Loucy (cell line): ENCODE measurements at regions not wholly inside any gene's neighbourhood (a gene's known extent, or its start where the extent isn't known, plus 50 kb on each side); places are given as distances from the start of the nearest gene placed in this dataset.
"Not testable (repeated sequence)": the region's sequence is repeated elsewhere in the genome, so short reads cannot be mapped to it uniquely, and the experiment has no call there.

Source experiments
- H2AFZ ChIP-seq: fragments of 200-600 bp; sonication (generic); 2 replicates; pipeline ENCODE4 v1.6.0; 2016; ENCODE audit warnings: antibody characterized with exemption, mild to moderate bottlenecking, low read length, moderate library complexity
- H3F3A ChIP-seq: fragments of 200-600 bp; 2 replicates; pipeline ENCODE4 v1.6.0; 2016; ENCODE audit warnings: antibody characterized with exemption, low read depth, mild to moderate bottlenecking
- H3K27me3 ChIP-seq: fragments of 200-600 bp; sonication (generic); 2 replicates; pipeline ENCODE4 v1.6.1; 2014; ENCODE audit warnings: low read length, mild to moderate bottlenecking; ENCODE audit not compliant: insufficient read depth, poor library complexity, severe bottlenecking
- H3K36me3 ChIP-seq: fragments of 200-600 bp; sonication (generic); 2 replicates; pipeline ENCODE4 v1.6.1; 2016; ENCODE audit warnings: low read length; ENCODE audit not compliant: insufficient read depth
- H3K4me1 ChIP-seq: fragments of 200-600 bp; sonication (generic); 2 replicates; pipeline ENCODE4 v1.5.1; 2014; ENCODE audit warnings: low read length, mild to moderate bottlenecking; ENCODE audit not compliant: insufficient read depth, poor library complexity, severe bottlenecking
- H3K4me2 ChIP-seq: fragments of 200-600 bp; sonication (generic); 2 replicates; pipeline ENCODE4 v1.6.0; 2014; ENCODE audit warnings: antibody characterized with exemption, low read length, low read depth, mild to moderate bottlenecking; ENCODE audit not compliant: poor library complexity, severe bottlenecking
- H3K4me3 ChIP-seq: fragments of 200-600 bp; sonication (generic); 2 replicates; pipeline ENCODE4 v1.5.1; 2014; ENCODE audit warnings: low read length, mild to moderate bottlenecking, mixed read lengths; ENCODE audit not compliant: poor library complexity, severe bottlenecking
- H3K79me2 ChIP-seq: fragments of 200-600 bp; sonication (generic); 2 replicates; pipeline ENCODE4 v1.6.1; 2014; ENCODE audit warnings: low read length; ENCODE audit not compliant: insufficient read depth
- H3K9ac ChIP-seq: fragments of 200-600 bp; sonication (generic); 2 replicates; pipeline ENCODE4 v1.6.0; 2014; ENCODE audit warnings: mild to moderate bottlenecking, low read depth, low read length, moderate library complexity; ENCODE audit not compliant: poor library complexity, severe bottlenecking
- H3K9me2 ChIP-seq: fragments of 200-600 bp; sonication (generic); replicated peaks from 2 replicates; pipeline ENCODE4 v1.6.1; 2016; ENCODE audit warnings: low read depth, low read length, mixed read lengths
- H3K9me3 ChIP-seq: fragments of 200-600 bp; sonication (generic); 2 replicates; pipeline ENCODE4 v1.6.1; 2014; ENCODE audit warnings: mild to moderate bottlenecking, antibody characterized with exemption, low read length, low read depth; ENCODE audit not compliant: insufficient read depth
- H4K20me1 ChIP-seq: fragments of 200-600 bp; sonication (generic); 2 replicates; pipeline ENCODE4 v1.6.0; 2014; ENCODE audit warnings: antibody characterized with exemption, low read length, mild to moderate bottlenecking; ENCODE audit not compliant: insufficient read depth, poor library complexity, severe bottlenecking
- EZH2phosphoT487 ChIP-seq: fragments of 200-600 bp; IDR thresholded peaks from 2 replicates; pipeline ENCODE4 v1.6.1; 2018; ENCODE audit warnings: antibody characterized with exemption, mild to moderate bottlenecking, moderate library complexity, borderline replicate concordance
- TF ChIP-seq, protein P1 (sequence below): fragments of 200-600 bp; sonication (generic); conservative IDR thresholded peaks from 2 replicates; pipeline ENCODE4 v1.5.1; 2014; ENCODE audit warnings: mild to moderate bottlenecking, antibody characterized with exemption, low read length

DNA sequence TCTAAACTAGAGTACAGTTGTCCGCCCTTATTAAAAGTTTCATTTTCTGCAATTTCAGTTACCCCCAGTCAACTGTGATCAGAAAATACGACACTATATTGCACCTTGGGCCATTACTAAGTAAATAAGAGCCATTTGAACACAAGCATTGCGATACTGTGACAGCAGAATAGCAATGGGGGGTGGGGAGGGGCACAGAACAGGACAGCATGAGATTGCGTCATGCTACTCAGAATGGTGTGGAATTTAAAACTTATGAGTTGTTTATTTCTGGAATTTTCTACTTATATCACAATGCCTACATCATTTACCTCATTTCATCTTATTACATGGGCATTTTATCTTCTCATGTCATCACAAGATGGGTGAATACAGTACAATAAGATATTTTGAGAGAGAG, 166.3 kb downstream of the MANEA start:
- H3K9me3 ChIP-seq: no peaks in the 10 kb centered on the region
- no peaks in the 10 kb centered on the region for H3K4me1 ChIP-seq
- no peak overlapping the region for H3K4me2 ChIP-seq
- H3K9ac ChIP-seq: no peak overlapping the region
- H2AFZ ChIP-seq: no peak overlapping the region
- no peak overlapping the region for H3K4me3 ChIP-seq
- no peaks in the 10 kb centered on the region for H4K20me1 ChIP-seq
- no peaks in the 10 kb centered on the region for H3K9me2 ChIP-seq
- no peaks in the 10 kb centered on the region for H3K27me3 ChIP-seq
- H3F3A ChIP-seq: no peaks in the 10 kb centered on the region
- TF ChIP-seq, protein P1, sequence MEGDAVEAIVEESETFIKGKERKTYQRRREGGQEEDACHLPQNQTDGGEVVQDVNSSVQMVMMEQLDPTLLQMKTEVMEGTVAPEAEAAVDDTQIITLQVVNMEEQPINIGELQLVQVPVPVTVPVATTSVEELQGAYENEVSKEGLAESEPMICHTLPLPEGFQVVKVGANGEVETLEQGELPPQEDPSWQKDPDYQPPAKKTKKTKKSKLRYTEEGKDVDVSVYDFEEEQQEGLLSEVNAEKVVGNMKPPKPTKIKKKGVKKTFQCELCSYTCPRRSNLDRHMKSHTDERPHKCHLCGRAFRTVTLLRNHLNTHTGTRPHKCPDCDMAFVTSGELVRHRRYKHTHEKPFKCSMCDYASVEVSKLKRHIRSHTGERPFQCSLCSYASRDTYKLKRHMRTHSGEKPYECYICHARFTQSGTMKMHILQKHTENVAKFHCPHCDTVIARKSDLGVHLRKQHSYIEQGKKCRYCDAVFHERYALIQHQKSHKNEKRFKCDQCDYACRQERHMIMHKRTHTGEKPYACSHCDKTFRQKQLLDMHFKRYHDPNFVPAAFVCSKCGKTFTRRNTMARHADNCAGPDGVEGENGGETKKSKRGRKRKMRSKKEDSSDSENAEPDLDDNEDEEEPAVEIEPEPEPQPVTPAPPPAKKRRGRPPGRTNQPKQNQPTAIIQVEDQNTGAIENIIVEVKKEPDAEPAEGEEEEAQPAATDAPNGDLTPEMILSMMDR: no peak
- TF ChIP-seq EZH2phosphoT487: no peak
- H3K79me2 ChIP-seq: no peaks in the 10 kb centered on the region
- H3K36me3 ChIP-seq: no peaks in the 10 kb centered on the region

DNA sequence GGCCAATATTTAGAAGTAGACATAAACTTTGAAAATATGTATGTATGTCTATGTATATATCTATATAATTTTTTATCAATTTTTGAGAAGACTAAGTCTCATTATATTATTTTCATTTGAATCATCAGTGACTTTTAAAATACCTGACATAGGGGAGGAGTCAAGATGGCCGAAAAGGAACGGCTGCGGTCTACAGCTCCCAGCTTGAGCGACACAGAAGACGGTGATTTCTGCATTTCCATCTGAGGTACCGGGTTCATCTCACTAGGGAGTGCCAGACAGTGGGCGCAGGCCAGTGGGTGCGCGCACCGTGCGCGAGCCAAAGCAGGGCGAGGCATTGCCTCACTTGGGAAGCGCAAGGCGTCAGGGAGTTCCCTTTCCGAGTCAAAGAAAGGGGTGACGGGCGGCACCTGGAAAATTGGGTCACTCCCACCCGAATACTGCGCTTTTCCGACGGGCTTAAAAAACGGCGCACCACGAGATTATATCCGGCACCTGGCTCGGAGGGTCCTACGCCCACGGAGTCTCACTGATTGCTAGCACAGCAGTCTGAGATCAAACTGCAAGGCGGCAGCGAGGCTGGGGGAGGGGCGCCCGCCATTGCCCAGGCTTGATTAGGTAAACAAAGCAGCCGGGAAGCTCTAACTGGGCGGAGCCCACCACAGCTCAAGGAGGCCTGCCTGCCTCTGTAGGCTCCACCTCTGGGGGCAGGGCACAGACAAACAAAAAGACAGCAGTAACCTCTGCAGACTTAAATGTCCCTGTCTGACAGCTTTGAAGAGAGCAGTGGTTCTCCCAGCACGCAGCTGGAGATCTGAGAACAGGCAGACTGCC, 181.1 kb downstream of the MANEA start:
- H3K9ac ChIP-seq, H3K9me3 ChIP-seq, H3K4me3 ChIP-seq: not testable (repeated sequence)

DNA sequence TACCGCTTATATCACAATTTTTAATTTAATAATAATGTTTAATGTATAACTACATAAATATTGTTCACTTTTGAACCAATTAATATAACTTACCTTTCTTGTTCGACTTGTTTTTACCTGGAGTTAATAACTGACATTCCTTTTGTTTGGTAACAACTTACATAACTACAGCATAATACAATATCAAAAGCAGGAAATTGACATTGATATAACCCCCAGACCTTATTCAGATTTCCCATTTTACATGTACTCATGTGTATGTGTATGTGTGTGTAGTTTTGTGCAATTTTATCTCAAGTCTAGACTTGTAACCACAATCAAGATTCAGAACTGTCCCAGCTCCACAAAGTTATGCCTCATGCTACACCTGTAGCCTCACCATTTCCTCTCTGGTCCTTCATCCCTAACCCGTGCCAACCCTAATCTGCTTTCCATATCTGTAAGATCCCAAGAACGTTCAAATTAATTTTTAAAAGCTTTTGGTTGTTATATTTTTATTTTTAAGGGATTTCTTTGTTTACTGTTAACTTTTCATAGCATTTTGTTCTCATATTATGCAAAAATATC, 190.6 kb downstream of the MANEA start:
- no peaks in the 10 kb centered on the region for H3K9me2 ChIP-seq
- H3K36me3 ChIP-seq: no peaks in the 10 kb centered on the region
- H2AFZ ChIP-seq: no peak overlapping the region
- no peak overlapping the region for H3K4me3 ChIP-seq
- TF ChIP-seq EZH2phosphoT487: no peak
- TF ChIP-seq, protein P1: no peak
- no peaks in the 10 kb centered on the region for H3K4me1 ChIP-seq
- H3K9me3 ChIP-seq: no peaks in the 10 kb centered on the region; the same call in 1 of the 2 replicates
- no peaks in the 10 kb centered on the region for H3F3A ChIP-seq
- no peak overlapping the region for H3K9ac ChIP-seq
- H3K27me3 ChIP-seq: no peaks in the 10 kb centered on the region
- no peaks in the 10 kb centered on the region for H4K20me1 ChIP-seq
- H3K4me2 ChIP-seq: no peak overlapping the region
- H3K79me2 ChIP-seq: no peaks in the 10 kb centered on the region

More for the DNA sequence above, 181.1 kb downstream of the MANEA start:
- H3K79me2 ChIP-seq, H3K4me1 ChIP-seq, H3K4me2 ChIP-seq, H3K36me3 ChIP-seq, H3K27me3 ChIP-seq, H4K20me1 ChIP-seq, H3F3A ChIP-seq, H2AFZ ChIP-seq, H3K9me2 ChIP-seq: not testable (repeated sequence)

- Histone ChIP-seq H3K9ac (no peak overlapping the region), H3F3A (no peaks in the 10 kb centered on the region), H3K79me2 (no peaks in the 10 kb centered on the region), H3K36me3 (no peaks in the 10 kb centered on the region), H4K20me1 (no peaks in the 10 kb centered on the region), H3K27me3 (no peaks in the 10 kb centered on the region), H3K9me3 (no peaks in the 10 kb centered on the region; the same call in 1 of the 2 replicates), H3K9me2 (no peaks in the 10 kb centered on the region), H3K4me3 (no peak overlapping the region), H3K4me2 (no peak overlapping the region), H2AFZ (no peak overlapping the region), H3K4me1 (no peaks in the 10 kb centered on the region)
- TF ChIP-seq, protein P1: no peak
- TF ChIP-seq EZH2phosphoT487: no peak
These were observed 191.2 kb downstream of the MANEA start for GRCh38 chr6:95768539-95768938.
